Endodermal cell (in vitro differentiated cells): ENCODE measurements at regions not wholly inside any gene's neighbourhood (a gene's known extent, or its start where the extent isn't known, plus 50 kb on each side); places are given as distances from the start of the nearest gene placed in this dataset.

Source experiments
- DNase-seq: peaks from one replicate; pipeline ENCODE4 v3.0.0-alpha.2; 2017
- H3K27ac ChIP-seq: 2 replicates; pipeline ENCODE4 v1.5.1; 2013; ENCODE audit warnings: mild to moderate bottlenecking, low read depth, low read length, moderate library complexity
- H3K27me3 ChIP-seq: 2 replicates; pipeline ENCODE4 v1.6.1; 2013; ENCODE audit warnings: mild to moderate bottlenecking, low read length, moderate library complexity; ENCODE audit not compliant: insufficient read depth, control insufficient read depth, poor library complexity, severe bottlenecking
- H3K36me3 ChIP-seq: 2 replicates; pipeline ENCODE4 v1.7.0; 2013; ENCODE audit warnings: mild to moderate bottlenecking, low read length, moderate library complexity; ENCODE audit not compliant: control insufficient read depth, insufficient read depth
- H3K4me1 ChIP-seq: one replicate; pipeline ENCODE4 v1.7.0; 2013; ENCODE audit warnings: low read length; ENCODE audit not compliant: control insufficient read depth, insufficient read depth
- H3K4me3 ChIP-seq: 2 replicates; pipeline ENCODE4 v1.5.1; 2013; ENCODE audit warnings: mild to moderate bottlenecking, low read length, moderate library complexity
- H3K9ac ChIP-seq: 2 replicates; pipeline ENCODE4 v1.6.1; 2013; ENCODE audit warnings: mild to moderate bottlenecking, low read length, moderate library complexity; ENCODE audit not compliant: poor library complexity, severe bottlenecking; ENCODE audit errors: extremely low read depth
- H3K9me3 ChIP-seq: 2 replicates; pipeline ENCODE4 v1.6.1; 2013; ENCODE audit warnings: mild to moderate bottlenecking, low read length, moderate library complexity; ENCODE audit not compliant: control insufficient read depth
- H3K27ac Mint-ChIP-seq: 2 replicates; pipeline ENCODE4 v1.8.0; 2020; ENCODE audit warnings: mixed read lengths
- H3K27me3 Mint-ChIP-seq: 2 replicates; pipeline ENCODE4 v1.8.0; 2021; ENCODE audit warnings: mild to moderate bottlenecking, mixed read lengths; ENCODE audit not compliant: insufficient read depth
- H3K36me3 Mint-ChIP-seq: 2 replicates; pipeline ENCODE4 v1.8.0; 2020; ENCODE audit warnings: low read depth, mixed read lengths
- H3K4me1 Mint-ChIP-seq: 2 replicates; pipeline ENCODE4 v1.8.0; 2020; ENCODE audit warnings: mixed read lengths
- H3K4me3 Mint-ChIP-seq: 2 replicates; pipeline ENCODE4 v1.8.0; 2020; ENCODE audit warnings: mild to moderate bottlenecking, moderate library complexity, mixed read lengths
- H3K9me3 Mint-ChIP-seq: 2 replicates; pipeline ENCODE4 v1.8.0; 2020; ENCODE audit warnings: mild to moderate bottlenecking, mixed read lengths
- WGBS, 2 experiments: methylation state at CpG; one replicate each; pipeline versions ENCODE4 v1.1.5 to v1.1.7; 2013; ENCODE audit warnings: missing lambda C conversion rate in 2 of 2, mixed read lengths in 1 of 2; ENCODE audit not compliant: insufficient coverage in 1 of 2, insufficient read length in 1 of 2; 5-methylcytosine and 5-hydroxymethylcytosine counted together
- TF ChIP-seq, protein P1 (sequence below): fragments of 200-600 bp; sonication (generic); conservative IDR thresholded peaks from 2 replicates; pipeline ENCODE4 v1.5.0; 2021; ENCODE audit warnings: antibody characterized with exemption, mild to moderate bottlenecking

DNA sequence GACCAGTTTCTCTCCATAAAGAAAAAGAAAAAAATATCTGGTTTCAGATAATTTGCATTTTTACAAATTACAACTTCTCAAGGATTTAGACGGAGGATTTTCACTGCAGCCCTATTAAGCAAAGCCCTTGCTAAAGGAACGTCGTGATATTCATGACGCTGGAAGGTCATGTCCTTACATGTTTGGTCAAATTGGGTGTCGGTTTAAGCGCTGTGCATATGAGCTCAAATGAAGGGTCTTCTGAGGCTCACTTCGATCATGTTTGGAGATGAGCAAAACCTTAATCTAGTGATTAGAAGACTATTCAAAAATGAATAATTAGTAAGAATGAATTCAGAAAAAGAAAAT lies 67.3 kb upstream of the USP15 start:
- Histone ChIP-seq H3K9ac (no peak overlapping the region), H3K9me3 (peaks cover 14% of the 10 kb centered on the region), H3K4me1 (peaks cover 3% of the 10 kb centered on the region), H3K36me3 (no peaks in the 10 kb centered on the region), H3K27me3 (peaks cover 56% of the 10 kb centered on the region), H3K27ac (no peak overlapping the region), H3K4me3 (no peak overlapping the region)
- H3K4me3 Mint-ChIP-seq = peak overlapping the region; percentile 62
- H3K36me3 Mint-ChIP-seq = no peaks in the 10 kb centered on the region
- no peak for DNase-seq
- peaks cover 25% of the 10 kb centered on the region for H3K9me3 Mint-ChIP-seq
- H3K27ac Mint-ChIP-seq = no peak overlapping the region
- WGBS, 2 experiments = 37 to 38% methylated on average over 7 of the region's 7 CpGs
- TF ChIP-seq, protein P1, sequence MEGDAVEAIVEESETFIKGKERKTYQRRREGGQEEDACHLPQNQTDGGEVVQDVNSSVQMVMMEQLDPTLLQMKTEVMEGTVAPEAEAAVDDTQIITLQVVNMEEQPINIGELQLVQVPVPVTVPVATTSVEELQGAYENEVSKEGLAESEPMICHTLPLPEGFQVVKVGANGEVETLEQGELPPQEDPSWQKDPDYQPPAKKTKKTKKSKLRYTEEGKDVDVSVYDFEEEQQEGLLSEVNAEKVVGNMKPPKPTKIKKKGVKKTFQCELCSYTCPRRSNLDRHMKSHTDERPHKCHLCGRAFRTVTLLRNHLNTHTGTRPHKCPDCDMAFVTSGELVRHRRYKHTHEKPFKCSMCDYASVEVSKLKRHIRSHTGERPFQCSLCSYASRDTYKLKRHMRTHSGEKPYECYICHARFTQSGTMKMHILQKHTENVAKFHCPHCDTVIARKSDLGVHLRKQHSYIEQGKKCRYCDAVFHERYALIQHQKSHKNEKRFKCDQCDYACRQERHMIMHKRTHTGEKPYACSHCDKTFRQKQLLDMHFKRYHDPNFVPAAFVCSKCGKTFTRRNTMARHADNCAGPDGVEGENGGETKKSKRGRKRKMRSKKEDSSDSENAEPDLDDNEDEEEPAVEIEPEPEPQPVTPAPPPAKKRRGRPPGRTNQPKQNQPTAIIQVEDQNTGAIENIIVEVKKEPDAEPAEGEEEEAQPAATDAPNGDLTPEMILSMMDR = no peak
- H3K4me1 Mint-ChIP-seq = peaks cover 17% of the 10 kb centered on the region
- peaks cover 55% of the 10 kb centered on the region for H3K27me3 Mint-ChIP-seq

DNA sequence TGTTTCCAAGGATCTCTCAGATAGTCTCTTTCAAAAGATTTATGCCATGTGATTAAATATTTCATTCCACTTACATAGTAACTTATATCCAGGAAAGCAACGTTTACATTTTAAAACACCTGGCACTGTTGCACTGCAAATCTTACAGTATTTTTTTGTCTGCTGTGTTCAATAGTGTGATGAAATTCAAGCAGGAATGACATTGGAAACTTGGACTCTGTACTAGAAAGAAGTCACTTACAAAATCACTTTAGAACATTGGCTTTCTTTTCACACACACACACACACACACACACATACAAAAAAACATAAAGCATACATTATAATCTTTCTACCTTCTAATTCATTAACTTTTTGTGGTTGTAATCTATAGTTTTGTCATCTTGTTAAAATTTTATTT lies 66.2 kb upstream of the USP15 start:
- H3K27me3 Mint-ChIP-seq = peaks cover 49% of the 10 kb centered on the region
- no peak overlapping the region for H3K27ac ChIP-seq
- peaks cover 19% of the 10 kb centered on the region for H3K9me3 ChIP-seq
- no peak overlapping the region for H3K9ac ChIP-seq
- TF ChIP-seq, protein P1 = no peak
- peaks cover 52% of the 10 kb centered on the region for H3K27me3 ChIP-seq
- no peaks in the 10 kb centered on the region for H3K36me3 ChIP-seq
- no peaks in the 10 kb centered on the region for H3K36me3 Mint-ChIP-seq
- H3K9me3 Mint-ChIP-seq = peaks cover 30% of the 10 kb centered on the region
- H3K4me3 ChIP-seq = no peak overlapping the region
- H3K4me3 Mint-ChIP-seq = no peak overlapping the region
- H3K4me1 Mint-ChIP-seq = peaks cover 17% of the 10 kb centered on the region
- H3K27ac Mint-ChIP-seq = no peak overlapping the region
- WGBS, 2 experiments = 71% methylated on average over 1 of the region's 1 CpG; no CpG with 5 or more reads in 1 of the 2 experiments
- no peak for DNase-seq
- peaks cover 3% of the 10 kb centered on the region for H3K4me1 ChIP-seq

DNA sequence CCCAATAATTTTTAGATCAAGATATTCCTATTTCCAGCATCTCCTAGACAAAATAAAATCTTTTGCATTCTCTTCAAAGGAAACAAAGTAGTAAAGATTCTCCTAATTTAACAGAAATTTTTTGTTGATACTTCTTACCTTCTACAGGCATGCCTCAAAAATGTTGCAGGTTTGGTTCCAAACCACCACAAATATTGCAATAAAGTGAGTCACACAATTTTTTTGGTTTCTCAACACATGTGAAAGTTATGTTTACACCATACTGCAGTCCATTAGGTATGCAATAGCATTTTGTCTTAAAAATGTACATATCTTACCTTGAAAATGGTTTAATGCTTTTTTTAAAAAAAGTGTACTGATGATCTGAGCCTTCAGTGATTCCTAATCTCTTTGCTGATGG lies 65.6 kb upstream of the USP15 start:
- H3K27me3 ChIP-seq = peaks cover 46% of the 10 kb centered on the region
- H3K4me1 ChIP-seq = peaks cover 3% of the 10 kb centered on the region
- Mint-ChIP-seq H3K27ac (no peak overlapping the region), H3K9me3 (peaks cover 30% of the 10 kb centered on the region), H3K36me3 (no peaks in the 10 kb centered on the region), H3K4me1 (peaks cover 13% of the 10 kb centered on the region), H3K27me3 (peaks cover 45% of the 10 kb centered on the region), H3K4me3 (no peak overlapping the region)
- H3K9ac ChIP-seq = no peak overlapping the region
- H3K27ac ChIP-seq = no peak overlapping the region
- no peaks in the 10 kb centered on the region for H3K36me3 ChIP-seq
- no peak overlapping the region for H3K4me3 ChIP-seq
- H3K9me3 ChIP-seq = peaks cover 19% of the 10 kb centered on the region
- TF ChIP-seq, protein P1 = no peak
- DNase-seq = no peak
